Activated B cell treated with CpG ODN at 0.5 μM for 24 hours (primary cell): ENCODE measurements at regions not wholly inside any gene's neighbourhood (a gene's known extent, or its start where the extent isn't known, plus 50 kb on each side); places are given as distances from the start of the nearest gene placed in this dataset.
"Not testable (repeated sequence)": the region's sequence is repeated elsewhere in the genome, so short reads cannot be mapped to it uniquely, and the experiment has no call there.

Experiments
- ATAC-seq: fragments of 200-7000 bp; cut with Tn5 transposase; one replicate; pipeline ENCODE4 v1.10.0; 2021; ENCODE audit warnings: low read depth, mild to moderate bottlenecking, moderate library complexity
- CTCF ChIA-PET: fragments of 350-600 bp; sonication (Branson Sonifier 250); formaldehyde crosslinking; loops from one replicate; lab custom pipeline; 2021; ENCODE audit warnings: antibody characterized with exemption; lab: Charles Lee
- POLR2A ChIA-PET: fragments of 350-600 bp; sonication (Branson Sonifier 250); formaldehyde crosslinking; loops from one replicate; lab custom pipeline; 2021; ENCODE audit warnings: antibody characterized with exemption; lab: Charles Lee
- DNase-seq: peaks from one replicate; pipeline ENCODE4 v3.0.0; 2022
- H3K27ac Mint-ChIP-seq: one replicate; pipeline ENCODE4 v1.8.0; 2020; ENCODE audit warnings: mixed read lengths
- H3K27me3 Mint-ChIP-seq: one replicate; pipeline ENCODE4 v1.8.0; 2021; ENCODE audit warnings: mixed read lengths
- H3K36me3 Mint-ChIP-seq: one replicate; pipeline ENCODE4 v1.8.0; 2021; ENCODE audit warnings: low read depth, mixed read lengths
- H3K4me1 Mint-ChIP-seq: one replicate; pipeline ENCODE4 v1.8.0; 2021; ENCODE audit warnings: mixed read lengths
- H3K4me3 Mint-ChIP-seq: one replicate; pipeline ENCODE4 v1.8.0; 2020; ENCODE audit warnings: mild to moderate bottlenecking, mixed read lengths
- H3K9me3 Mint-ChIP-seq: one replicate; pipeline ENCODE4 v1.8.0; 2020; ENCODE audit warnings: mixed read lengths
- intact Hi-C: fragments of 100-400 bp; cut with micrococcal nuclease; formaldehyde crosslinking; loops from one replicate; pipeline ENCODE4 v1.15.1; 2024
- TF ChIP-seq, protein P1 (sequence below): fragments of 200-600 bp; IDR thresholded peaks from one replicate; pipeline ENCODE4 v1.8.0; 2022; ENCODE audit warnings: antibody characterized with exemption, mild to moderate bottlenecking

DNA sequence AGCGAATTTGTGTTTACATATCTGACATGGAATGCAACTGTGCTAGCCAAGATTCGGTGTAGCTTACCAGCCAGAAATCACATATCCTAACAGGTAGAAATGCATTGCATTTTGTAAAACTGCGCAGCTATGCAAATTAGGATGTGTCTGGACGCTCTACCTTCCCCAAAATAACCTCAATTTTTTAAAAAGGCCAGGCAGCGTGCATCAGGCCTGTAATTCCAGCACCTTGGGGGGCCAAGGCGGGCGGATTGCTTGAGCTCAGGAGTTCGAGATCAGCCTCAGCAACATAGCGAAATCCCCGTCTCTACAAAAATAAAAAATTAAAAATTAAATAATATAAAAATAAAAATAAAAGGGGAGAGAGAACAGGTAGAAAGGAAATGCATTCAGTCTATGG is 305.0 kb downstream of the TYW1 start:
- ATAC-seq (no peak), DNase-seq (no peak)
- ChIA-PET CTCF (interaction anchor here (1.6 kb wide), 1 partner anchor 261 kb away, joined by 4 read pairs; no protein-coding TSS in a partner anchor), POLR2A (interaction anchor here (0.8 to 1.8 kb wide), 8 partner anchors 13 to 1928 kb away, joined by 3 to 6 read pairs (median 4); partner anchors contain the start of genes KCTD7, SBDS, TMEM248 and TYW1)
- Mint-ChIP-seq H3K9me3 (no peaks in the 10 kb centered on the region), H3K4me3 (peak overlapping the region; percentile 93), H3K27ac (peak overlapping the region; percentile 94), H3K4me1 (peaks cover 31% of the 10 kb centered on the region), H3K27me3 (no peaks in the 10 kb centered on the region), H3K36me3 (peaks cover 23% of the 10 kb centered on the region)
- TF ChIP-seq, protein P1, sequence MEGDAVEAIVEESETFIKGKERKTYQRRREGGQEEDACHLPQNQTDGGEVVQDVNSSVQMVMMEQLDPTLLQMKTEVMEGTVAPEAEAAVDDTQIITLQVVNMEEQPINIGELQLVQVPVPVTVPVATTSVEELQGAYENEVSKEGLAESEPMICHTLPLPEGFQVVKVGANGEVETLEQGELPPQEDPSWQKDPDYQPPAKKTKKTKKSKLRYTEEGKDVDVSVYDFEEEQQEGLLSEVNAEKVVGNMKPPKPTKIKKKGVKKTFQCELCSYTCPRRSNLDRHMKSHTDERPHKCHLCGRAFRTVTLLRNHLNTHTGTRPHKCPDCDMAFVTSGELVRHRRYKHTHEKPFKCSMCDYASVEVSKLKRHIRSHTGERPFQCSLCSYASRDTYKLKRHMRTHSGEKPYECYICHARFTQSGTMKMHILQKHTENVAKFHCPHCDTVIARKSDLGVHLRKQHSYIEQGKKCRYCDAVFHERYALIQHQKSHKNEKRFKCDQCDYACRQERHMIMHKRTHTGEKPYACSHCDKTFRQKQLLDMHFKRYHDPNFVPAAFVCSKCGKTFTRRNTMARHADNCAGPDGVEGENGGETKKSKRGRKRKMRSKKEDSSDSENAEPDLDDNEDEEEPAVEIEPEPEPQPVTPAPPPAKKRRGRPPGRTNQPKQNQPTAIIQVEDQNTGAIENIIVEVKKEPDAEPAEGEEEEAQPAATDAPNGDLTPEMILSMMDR, result no peak
- intact Hi-C loops, result loop anchor here (1.0 to 10.0 kb wide), 8 partner anchors 174 to 1927 kb away; partner anchors contain the start of genes SBDS, TPST1, VKORC1L1 and ZNF92

DNA sequence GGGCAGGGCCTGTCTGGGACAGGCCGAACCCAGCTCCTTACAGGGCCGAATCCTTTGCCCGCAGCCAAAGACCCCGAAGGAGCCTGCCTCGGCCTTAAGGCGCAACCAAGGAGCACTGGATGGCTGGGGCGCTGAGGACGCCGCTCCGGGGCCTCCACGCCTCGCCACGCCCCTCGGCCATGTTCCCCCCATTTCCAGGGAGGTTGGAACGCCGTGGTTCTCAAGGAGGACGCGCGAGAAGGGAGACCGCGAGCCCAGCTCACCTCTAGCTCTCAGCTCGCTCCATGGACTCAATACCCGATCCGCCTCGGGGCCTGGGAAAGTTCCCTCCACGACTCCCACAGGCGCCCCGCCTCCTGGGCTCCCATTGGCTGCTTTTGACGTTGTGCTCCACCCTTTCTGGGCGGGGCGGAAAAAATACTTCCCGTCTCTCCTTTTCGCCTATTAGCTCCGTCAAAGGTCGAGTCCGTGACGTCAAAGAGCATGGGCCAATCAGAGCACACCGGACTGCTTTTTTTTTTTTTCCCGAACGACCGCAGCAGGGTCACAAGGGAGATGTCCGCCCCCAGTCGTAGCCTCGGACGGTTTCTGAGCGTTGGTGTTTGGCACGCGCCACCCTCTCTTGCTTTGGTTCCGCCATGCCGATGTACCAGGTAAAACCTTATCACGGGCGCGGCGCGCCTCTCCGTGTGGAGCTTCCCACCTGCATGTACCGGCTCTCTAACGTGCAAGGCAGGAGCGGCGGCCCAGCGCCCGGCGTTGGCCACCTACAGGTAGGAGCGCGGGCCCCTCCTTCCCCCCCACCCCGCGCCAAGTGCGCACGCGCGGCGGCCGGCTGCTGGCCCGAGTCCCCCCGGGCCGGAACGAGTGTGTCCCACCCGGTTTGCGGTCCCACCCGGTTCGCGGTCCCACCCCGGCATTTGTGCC is 305.7 kb downstream of the TYW1 start:
- intact Hi-C loops, result loop anchor here (1.0 to 10.0 kb wide), 8 partner anchors 175 to 1928 kb away; partner anchors contain the start of genes SBDS, TPST1, VKORC1L1 and ZNF92

DNA sequence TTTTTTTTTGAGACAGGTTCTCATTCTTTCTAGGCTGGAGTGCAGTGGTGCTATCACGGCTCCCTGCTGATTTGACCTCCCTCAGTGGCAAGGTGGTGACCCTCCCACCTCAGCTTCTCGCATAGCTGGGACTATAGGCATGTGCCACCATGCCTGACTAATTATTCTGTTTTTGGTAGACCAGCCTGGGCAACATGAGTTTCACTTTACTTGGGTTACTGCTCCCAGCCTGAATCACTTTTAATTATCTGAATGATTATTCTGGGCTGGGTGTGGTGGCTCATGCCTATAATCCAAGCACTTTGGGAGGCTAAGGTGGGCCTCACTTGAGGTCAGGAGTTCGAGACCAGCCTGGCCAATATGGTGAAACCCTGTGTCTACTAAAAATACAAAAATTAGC is 308.2 kb downstream of the TYW1 start:
- H3K27me3 Mint-ChIP-seq, POLR2A ChIA-PET, CTCF ChIA-PET, DNase-seq, ATAC-seq, H3K9me3 Mint-ChIP-seq: not testable (repeated sequence)
- intact Hi-C loops, result loop anchor here (5.0 to 10.0 kb wide), 6 partner anchors 178 to 1930 kb away; partner anchors contain the start of genes TPST1, VKORC1L1 and ZNF92
- Mint-ChIP-seq H3K4me1 (peaks cover 29% of the 10 kb centered on the region), H3K36me3 (peaks cover 54% of the 10 kb centered on the region), H3K27ac (peak overlapping the region; percentile 9), H3K4me3 (peak overlapping the region; percentile 50)

More for the DNA sequence above, 305.7 kb downstream of the TYW1 start:
- ChIA-PET CTCF (interaction anchor here (0.7 to 1.6 kb wide), 2 partner anchors 251 to 262 kb away, joined by 3 to 4 read pairs; no protein-coding TSS in a partner anchor), POLR2A (interaction anchor here (0.7 to 1.8 kb wide), 10 partner anchors 13 to 1929 kb away, joined by 3 to 6 read pairs (median 4); partner anchors contain the start of genes GUSB, KCTD7, SBDS and TMEM248)
- peak; percentile 95 for DNase-seq
- Mint-ChIP-seq H3K27me3 (no peaks in the 10 kb centered on the region), H3K4me3 (peak overlapping the region; percentile 93), H3K9me3 (no peaks in the 10 kb centered on the region), H3K27ac (peak overlapping the region; percentile 94), H3K36me3 (peaks cover 29% of the 10 kb centered on the region), H3K4me1 (peaks cover 31% of the 10 kb centered on the region)
- peak; percentile 86 for ATAC-seq
- TF ChIP-seq, protein P1, result no peak

DNA sequence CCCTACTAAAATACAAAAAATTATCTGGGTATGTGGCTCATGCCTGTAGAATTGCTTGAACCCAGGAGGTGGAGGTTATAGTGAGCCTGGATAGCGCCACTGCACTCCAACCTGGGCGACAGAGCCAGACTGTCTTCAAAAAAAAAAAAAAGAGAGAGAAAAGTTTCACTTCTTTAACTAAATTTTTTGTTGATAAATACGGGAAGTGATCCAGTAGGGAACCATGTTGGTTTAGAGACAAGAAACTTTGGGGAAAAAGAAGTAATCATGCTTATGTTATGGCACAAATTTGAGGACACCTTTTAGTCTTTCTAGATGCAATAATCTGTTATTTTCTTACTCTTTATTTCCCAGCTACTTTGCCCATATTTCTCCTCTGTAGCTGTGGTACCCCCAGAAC is 309.7 kb downstream of the TYW1 start:
- ATAC-seq, result no peak
- H3K36me3 Mint-ChIP-seq, result peaks cover 68% of the 10 kb centered on the region
- H3K27ac Mint-ChIP-seq, result no peak overlapping the region
- peaks cover 23% of the 10 kb centered on the region for H3K4me1 Mint-ChIP-seq
- no peaks in the 10 kb centered on the region for H3K9me3 Mint-ChIP-seq
- TF ChIP-seq, protein P1, result no peak
- POLR2A ChIA-PET, result no interaction called here
- DNase-seq, result no peak
- intact Hi-C loops, result loop anchor here (10.0 kb wide), 4 partner anchors 262 to 1932 kb away; partner anchors contain the start of genes TPST1, VKORC1L1 and ZNF92
- H3K27me3 Mint-ChIP-seq, result no peaks in the 10 kb centered on the region
- no peak overlapping the region for H3K4me3 Mint-ChIP-seq
- CTCF ChIA-PET, result no interaction called here

DNA sequence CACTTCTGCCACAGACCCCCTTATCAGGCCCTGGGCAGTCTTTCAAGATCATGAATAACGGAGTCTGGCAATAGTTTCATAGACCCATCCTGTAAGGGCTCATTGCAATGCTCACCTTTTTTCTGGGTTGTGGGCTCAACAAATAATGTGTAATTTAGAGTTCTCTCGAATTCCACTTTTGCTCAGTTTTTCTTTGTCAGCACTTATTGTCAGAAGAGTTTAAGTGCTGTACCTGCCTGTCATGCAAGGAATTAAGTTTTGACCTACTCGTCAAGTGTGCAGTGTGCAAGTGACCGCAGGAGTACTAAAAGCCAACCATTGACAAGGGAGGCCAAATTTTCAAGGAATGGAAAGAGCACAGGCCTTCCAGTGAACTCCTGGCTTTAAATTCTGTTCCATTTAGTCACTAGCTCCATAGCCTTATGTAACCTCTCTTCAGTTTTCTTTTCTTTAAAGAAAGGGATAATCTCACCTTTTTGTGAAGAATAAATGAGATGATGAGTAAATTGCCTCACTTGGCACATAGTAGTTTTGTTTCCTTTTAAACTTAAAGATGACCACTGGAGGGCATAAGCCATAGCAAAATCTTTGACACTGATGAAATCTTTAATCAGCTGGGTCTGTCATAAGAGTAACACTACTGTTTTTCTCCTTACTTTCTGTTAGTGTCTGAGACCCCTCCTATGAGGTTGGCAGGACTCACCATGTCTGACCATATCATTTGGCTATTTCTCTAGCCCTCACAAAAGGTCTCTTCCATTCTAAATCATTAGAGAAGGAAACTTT is 313.3 kb downstream of the TYW1 start:
- peaks cover 85% of the 10 kb centered on the region for H3K36me3 Mint-ChIP-seq
- POLR2A ChIA-PET, result no interaction called here
- ATAC-seq, result no peak
- no peaks in the 10 kb centered on the region for H3K9me3 Mint-ChIP-seq
- peaks cover 8% of the 10 kb centered on the region for H3K4me1 Mint-ChIP-seq
- intact Hi-C loops, result loop anchor here (10.0 kb wide), 4 partner anchors 265 to 1935 kb away; partner anchors contain the start of genes TPST1, VKORC1L1 and ZNF92
- H3K27me3 Mint-ChIP-seq, result no peaks in the 10 kb centered on the region
- H3K27ac Mint-ChIP-seq, result no peak overlapping the region
- CTCF ChIA-PET, result no interaction called here
- TF ChIP-seq, protein P1, result no peak
- DNase-seq, result no peak
- no peak overlapping the region for H3K4me3 Mint-ChIP-seq
